ENCODE measurements at regions not wholly inside any gene's neighbourhood (a gene's known extent, or its start where the extent isn't known, plus 50 kb on each side); places are given as distances from the start of the nearest gene placed in this dataset.

GRCh38 chr1:38561110-38561509, 298.5 kb downstream of the RRAGC start (continued):
- TF ChIP-seq CEBPB (tag; IDR thresholded peaks at IDR 0.05) = no peak
- no peak for TF ChIP-seq ZNF212 (CRISPR knock-in tag; IDR thresholded peaks at IDR 0.05)
- no peak for TF ChIP-seq NR4A1 (CRISPR knock-in tag; IDR thresholded peaks at IDR 0.05)
- TF ChIP-seq NR4A1 (tag; IDR thresholded peaks at IDR 0.05) = no peak
- peak; percentile 85; the same call in 1 of the 2 replicates for TF ChIP-seq ADNP (tag; IDR thresholded peaks at IDR 0.05)
- no peak for TF ChIP-seq RBFOX2 (IDR thresholded peaks at IDR 0.05; ENCODE audit: low read depth, low read length)
- no peak for TF ChIP-seq FOS (IDR thresholded peaks at IDR 0.05; ENCODE audit: extremely low read depth, insufficient read length)
- TF ChIP-seq ILK (tag; IDR thresholded peaks at IDR 0.05; ENCODE audit: borderline replicate concordance, low read depth) = no peak
- TF ChIP-seq ARID2 (IDR thresholded peaks at IDR 0.05) = no peak
- TF ChIP-seq CHD7 (IDR thresholded peaks at IDR 0.05; ENCODE audit: low read depth, low read length) = no peak
- no peak for TF ChIP-seq TARDBP (IDR thresholded peaks at IDR 0.05)
- no peak for TF ChIP-seq SMAD4 (CRISPR knock-in tag; conservative IDR thresholded peaks at IDR 0.05)
- no peak for TF ChIP-seq CHD2 (IDR thresholded peaks at IDR 0.05; ENCODE audit: low read depth, low read length)
- no peak for TF ChIP-seq ZBTB34 (CRISPR knock-in tag; IDR thresholded peaks at IDR 0.05)
- TF ChIP-seq FOXA3 (CRISPR knock-in tag; conservative IDR thresholded peaks at IDR 0.05 in 1 of 2, IDR thresholded peaks at IDR 0.05 in 1 of 2) = no peak
- TF ChIP-seq ELK1 (CRISPR knock-in tag; IDR thresholded peaks at IDR 0.05) = no peak
- TF ChIP-seq RCOR1 (IDR thresholded peaks at IDR 0.05; ENCODE audit: borderline replicate concordance in 1 of 2, low read depth in 2 of 2, low read length in 2 of 2) = peak in 1 of 2 experiments; percentile 57; a peak in 1 of 4 replicates

All from K562 (cell line).